ENCODE measurements at regions not wholly inside any gene's neighbourhood (a gene's known extent, or its start where the extent isn't known, plus 50 kb on each side); places are given as distances from the start of the nearest gene placed in this dataset.
A peak's percentile ranks its signal among the peaks of the same experiment; 100 is the strongest.

DNA sequence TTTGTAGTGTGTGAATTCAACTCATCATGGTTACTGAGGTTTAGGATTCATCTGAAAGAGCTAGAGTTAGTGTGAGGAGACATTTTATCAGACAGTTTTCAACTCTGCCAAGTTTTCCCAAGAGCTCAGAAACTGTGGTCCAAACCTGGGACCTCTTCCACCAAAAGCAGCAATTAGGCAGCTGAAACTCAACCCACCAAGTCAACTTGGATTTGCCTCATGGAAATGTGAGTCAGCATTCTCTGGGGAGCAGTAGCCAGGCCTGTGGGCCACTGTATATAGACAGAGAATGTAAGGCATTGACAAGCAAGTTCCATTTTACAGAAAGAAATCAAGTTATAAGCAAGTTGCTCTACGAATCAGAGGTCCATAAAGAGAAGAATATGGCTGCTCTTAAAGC lies 178.8 kb upstream of the HDDC2 start:
- no peak overlapping the region for H3K27ac Mint-ChIP-seq
- H3K9me3 Mint-ChIP-seq, result no peaks in the 10 kb centered on the region
- no peaks in the 10 kb centered on the region for H3K36me3 Mint-ChIP-seq (ENCODE audit: low read depth)
- H3K4me1 Mint-ChIP-seq, result no peaks in the 10 kb centered on the region
- H3K27me3 Mint-ChIP-seq (ENCODE audit: low read depth), result no peaks in the 10 kb centered on the region
- TF ChIP-seq, protein P1, sequence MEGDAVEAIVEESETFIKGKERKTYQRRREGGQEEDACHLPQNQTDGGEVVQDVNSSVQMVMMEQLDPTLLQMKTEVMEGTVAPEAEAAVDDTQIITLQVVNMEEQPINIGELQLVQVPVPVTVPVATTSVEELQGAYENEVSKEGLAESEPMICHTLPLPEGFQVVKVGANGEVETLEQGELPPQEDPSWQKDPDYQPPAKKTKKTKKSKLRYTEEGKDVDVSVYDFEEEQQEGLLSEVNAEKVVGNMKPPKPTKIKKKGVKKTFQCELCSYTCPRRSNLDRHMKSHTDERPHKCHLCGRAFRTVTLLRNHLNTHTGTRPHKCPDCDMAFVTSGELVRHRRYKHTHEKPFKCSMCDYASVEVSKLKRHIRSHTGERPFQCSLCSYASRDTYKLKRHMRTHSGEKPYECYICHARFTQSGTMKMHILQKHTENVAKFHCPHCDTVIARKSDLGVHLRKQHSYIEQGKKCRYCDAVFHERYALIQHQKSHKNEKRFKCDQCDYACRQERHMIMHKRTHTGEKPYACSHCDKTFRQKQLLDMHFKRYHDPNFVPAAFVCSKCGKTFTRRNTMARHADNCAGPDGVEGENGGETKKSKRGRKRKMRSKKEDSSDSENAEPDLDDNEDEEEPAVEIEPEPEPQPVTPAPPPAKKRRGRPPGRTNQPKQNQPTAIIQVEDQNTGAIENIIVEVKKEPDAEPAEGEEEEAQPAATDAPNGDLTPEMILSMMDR (IDR thresholded peaks at IDR 0.05; ENCODE audit: unreplicated experiment in 3 of 3), result no peak
- H3K4me3 Mint-ChIP-seq, result no peak overlapping the region

DNA sequence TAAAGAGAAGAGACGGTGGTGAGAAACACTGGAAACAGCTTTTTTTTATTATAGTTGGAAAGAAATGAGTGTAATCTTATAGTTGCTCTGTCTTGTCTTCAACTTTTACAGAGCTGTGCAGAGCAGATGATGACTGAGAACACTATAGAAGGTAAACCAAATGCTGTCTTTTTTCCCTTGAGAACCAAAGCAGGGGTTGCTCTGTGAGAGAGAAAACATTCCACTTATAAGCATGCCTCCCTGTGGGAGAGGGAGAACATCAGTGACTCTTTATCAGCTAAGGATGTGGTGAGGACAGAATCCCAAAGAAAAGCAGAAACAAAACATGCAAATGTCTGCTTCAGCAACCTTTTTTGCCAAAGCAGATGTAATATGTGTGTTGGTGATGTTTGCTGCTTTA lies 179.3 kb upstream of the HDDC2 start:
- Mint-ChIP-seq H3K4me1 (no peaks in the 10 kb centered on the region), H3K4me3 (no peak overlapping the region), H3K27me3 (ENCODE audit: low read depth) (no peaks in the 10 kb centered on the region), H3K27ac (no peak overlapping the region), H3K9me3 (no peaks in the 10 kb centered on the region), H3K36me3 (ENCODE audit: low read depth) (no peaks in the 10 kb centered on the region)
- TF ChIP-seq, protein P1 (IDR thresholded peaks at IDR 0.05; ENCODE audit: unreplicated experiment in 3 of 3), result no peak

- Mint-ChIP-seq H3K27ac (no peak overlapping the region), H3K36me3 (ENCODE audit: low read depth) (no peaks in the 10 kb centered on the region), H3K4me3 (no peak overlapping the region), H3K4me1 (peaks cover 5% of the 10 kb centered on the region), H3K27me3 (ENCODE audit: low read depth) (no peaks in the 10 kb centered on the region), H3K9me3 (no peaks in the 10 kb centered on the region)
- TF ChIP-seq, protein P1 (IDR thresholded peaks at IDR 0.05; ENCODE audit: unreplicated experiment in 3 of 3), result no peak
Observed at GRCh38 chr6:125485757-125486156, 184.0 kb upstream of the HDDC2 start.

DNA sequence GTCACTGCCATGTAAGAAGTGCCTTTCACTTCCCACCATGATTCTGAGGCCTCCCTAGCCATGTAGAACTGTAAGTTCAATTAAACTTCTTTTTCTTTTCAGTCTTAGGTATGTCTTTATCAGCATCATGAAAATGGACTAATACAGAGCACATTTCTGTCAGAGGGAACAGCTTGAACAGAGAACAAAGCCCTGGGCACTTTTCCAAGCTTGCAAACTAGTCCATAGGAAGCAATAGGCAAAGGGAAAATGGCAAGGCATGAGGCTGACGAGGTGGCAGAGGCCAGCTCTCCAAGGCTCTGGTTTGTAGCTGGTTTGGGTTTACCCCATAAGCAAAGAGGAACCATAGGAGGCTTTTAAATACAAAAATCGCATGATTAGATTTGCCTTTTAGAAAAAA lies 185.1 kb upstream of the HDDC2 start:
- H3K36me3 Mint-ChIP-seq (ENCODE audit: low read depth), result no peaks in the 10 kb centered on the region
- H3K27ac Mint-ChIP-seq, result no peak overlapping the region
- TF ChIP-seq, protein P1 (IDR thresholded peaks at IDR 0.05; ENCODE audit: unreplicated experiment in 3 of 3), result no peak
- peaks cover 5% of the 10 kb centered on the region for H3K4me1 Mint-ChIP-seq
- H3K4me3 Mint-ChIP-seq, result no peak overlapping the region
- H3K27me3 Mint-ChIP-seq (ENCODE audit: low read depth), result no peaks in the 10 kb centered on the region
- H3K9me3 Mint-ChIP-seq, result no peaks in the 10 kb centered on the region

GRCh38 chr6:125489579-125490285 lies 188.0 kb upstream of the HDDC2 start:
- no peaks in the 10 kb centered on the region for H3K36me3 Mint-ChIP-seq (ENCODE audit: low read depth)
- no peaks in the 10 kb centered on the region for H3K27me3 Mint-ChIP-seq (ENCODE audit: low read depth)
- H3K27ac Mint-ChIP-seq, result peak overlapping the region in 1 of 3 experiments; percentile 33
- peaks cover 5% of the 10 kb centered on the region for H3K4me1 Mint-ChIP-seq
- TF ChIP-seq, protein P1 (IDR thresholded peaks at IDR 0.05; ENCODE audit: unreplicated experiment in 3 of 3), result no peak
- H3K9me3 Mint-ChIP-seq, result no peaks in the 10 kb centered on the region
- no peak overlapping the region for H3K4me3 Mint-ChIP-seq
